GM12872 (cell line): ENCODE measurements at regions not wholly inside any gene's neighbourhood (a gene's known extent, or its start where the extent isn't known, plus 50 kb on each side); places are given as distances from the start of the nearest gene placed in this dataset.
A peak's percentile ranks its signal among the peaks of the same experiment; 100 is the strongest.

Experiments used
- CTCF ChIP-seq: IDR thresholded peaks from 3 replicates; pipeline ENCODE4 v1.5.1; 2011; ENCODE audit warnings: low read depth, mild to moderate bottlenecking, low read length, moderate library complexity; ENCODE audit not compliant: insufficient read depth

GRCh38 chr21:25039461-25040380 is 567.6 kb downstream of the MRPL39 start:
- TF ChIP-seq CTCF = peak; percentile 47; the same call in 2 of the 3 replicates

- TF ChIP-seq CTCF = no peak
Measured at GRCh38 chr21:25036775-25037174, 570.5 kb downstream of the MRPL39 start.

GRCh38 chr21:25031750-25032149 is 575.5 kb downstream of the MRPL39 start:
- TF ChIP-seq CTCF = no peak

GRCh38 chr21:25029580-25029979 is 577.7 kb downstream of the MRPL39 start:
- TF ChIP-seq CTCF = no peak

- no peak for TF ChIP-seq CTCF
Measured at GRCh38 chr21:25025596-25025995, 581.7 kb downstream of the MRPL39 start.

GRCh38 chr21:25024639-25025038 is 582.6 kb downstream of the MRPL39 start:
- TF ChIP-seq CTCF = peak; percentile 18; the same call in 1 of the 3 replicates

- no peak for TF ChIP-seq CTCF
Measured at GRCh38 chr21:25005388-25005787, 601.9 kb downstream of the MRPL39 start.
